Left hindlimb (tissue), 1 donor: ENCODE measurements at regions not wholly inside any gene's neighbourhood (a gene's known extent, or its start where the extent isn't known, plus 50 kb on each side); places are given as distances from the start of the nearest gene placed in this dataset.
"Not testable (repeated sequence)": the region's sequence is repeated elsewhere in the genome, so short reads cannot be mapped to it uniquely, and the experiment has no call there.

Source experiments
- DNase-seq: peaks from one replicate; pipeline ENCODE4 v3.0.0-alpha.2; 2018

- DNase-seq = no peak
These were observed 55.3 kb upstream of the NOL4 start for GRCh38 chr18:34280000-34280399.

- no peak for DNase-seq
These were observed 55.9 kb upstream of the NOL4 start for GRCh38 chr18:34280653-34281052.

- DNase-seq = no peak
These were observed 56.6 kb upstream of the NOL4 start for GRCh38 chr18:34281290-34281689.

GRCh38 chr18:34281722-34282121, 57.0 kb upstream of the NOL4 start:
- no peak for DNase-seq

- DNase-seq = no peak
These were observed 58.8 kb upstream of the NOL4 start for GRCh38 chr18:34283506-34283905.

- no peak for DNase-seq
These were observed 63.1 kb upstream of the NOL4 start for GRCh38 chr18:34287825-34288224.

GRCh38 chr18:34292594-34292993, 67.9 kb upstream of the NOL4 start:
- DNase-seq = no peak

GRCh38 chr18:34297287-34297686, 72.6 kb upstream of the NOL4 start:
- no peak for DNase-seq

GRCh38 chr18:34299828-34300227, 75.1 kb upstream of the NOL4 start:
- no peak for DNase-seq

- no peak for DNase-seq
These were observed 86.8 kb upstream of the NOL4 start for GRCh38 chr18:34311468-34311867.

- no peak for DNase-seq
These were observed 90.1 kb upstream of the NOL4 start for GRCh38 chr18:34314847-34315246.

GRCh38 chr18:34315591-34316352, 91.1 kb upstream of the NOL4 start:
- no peak for DNase-seq

- DNase-seq = no peak
These were observed 95.6 kb upstream of the NOL4 start for GRCh38 chr18:34320267-34320666.

GRCh38 chr18:34321066-34321465, 96.4 kb upstream of the NOL4 start:
- no peak for DNase-seq

GRCh38 chr18:34322365-34323289, 97.9 kb upstream of the NOL4 start:
- peak; percentile 57 for DNase-seq

- DNase-seq = no peak
These were observed 105.1 kb upstream of the NOL4 start for GRCh38 chr18:34329840-34330239.

GRCh38 chr18:34330308-34330707, 105.6 kb upstream of the NOL4 start:
- no peak for DNase-seq

GRCh38 chr18:34330907-34331306, 106.2 kb upstream of the NOL4 start:
- DNase-seq = not testable (repeated sequence)

GRCh38 chr18:34331343-34331742, 106.6 kb upstream of the NOL4 start:
- DNase-seq = not testable (repeated sequence)

GRCh38 chr18:34339155-34339554, 114.4 kb upstream of the NOL4 start:
- DNase-seq = no peak

GRCh38 chr18:34342960-34343359, 118.2 kb upstream of the NOL4 start:
- no peak for DNase-seq

- DNase-seq = no peak
These were observed 121.0 kb upstream of the NOL4 start for GRCh38 chr18:34345738-34346137.

- no peak for DNase-seq
These were observed 126.1 kb upstream of the NOL4 start for GRCh38 chr18:34350778-34351177.
